ENCODE measurements at regions not wholly inside any gene's neighbourhood (a gene's known extent, or its start where the extent isn't known, plus 50 kb on each side); places are given as distances from the start of the nearest gene placed in this dataset.

GRCh38 chr1:98305362-98305761, 356.2 kb upstream of the SNX7 start:
- no peak overlapping the region for H3K4me3 ChIP-seq (replicated peaks; ENCODE audit: insufficient read depth, low read length)

GRCh38 chr1:98304888-98305287, 356.6 kb upstream of the SNX7 start:
- Histone ChIP-seq H3K27me3 (ENCODE audit: insufficient read depth, poor library complexity, severe bottlenecking) (no peaks in the 10 kb centered on the region), H3K4me3 (replicated peaks; ENCODE audit: insufficient read depth, low read length) (no peak overlapping the region), H3K27ac (replicated peaks) (no peak overlapping the region)
- TF ChIP-seq SPI1 (IDR thresholded peaks at IDR 0.05; ENCODE audit: borderline replicate concordance, low read depth) (no peak), REST (IDR thresholded peaks at IDR 0.05; ENCODE audit: insufficient replicate concordance, low read depth) (no peak), POLR2AphosphoS5 (IDR thresholded peaks at IDR 0.05; ENCODE audit: low read depth) (no peak), GABPA (IDR thresholded peaks at IDR 0.05; ENCODE audit: low read depth) (no peak)
- DNase-seq (ENCODE audit: low read depth in 1 of 2, low spot score in 1 of 2): no peak

More at GRCh38 chr1:98305362-98305761, 356.2 kb upstream of the SNX7 start:
- no peak for TF ChIP-seq CTCF (IDR thresholded peaks at IDR 0.05; ENCODE audit: insufficient read depth, low read length)
- no peak for TF ChIP-seq POLR2AphosphoS5 (IDR thresholded peaks at IDR 0.05; ENCODE audit: low read depth)
- TF ChIP-seq GABPA (IDR thresholded peaks at IDR 0.05; ENCODE audit: low read depth): no peak
- no peak for TF ChIP-seq SPI1 (IDR thresholded peaks at IDR 0.05; ENCODE audit: borderline replicate concordance, low read depth)
- TF ChIP-seq REST (IDR thresholded peaks at IDR 0.05; ENCODE audit: insufficient replicate concordance, low read depth): no peak
- no peak overlapping the region for H3K27ac ChIP-seq (replicated peaks)
- H3K27me3 ChIP-seq (ENCODE audit: insufficient read depth, poor library complexity, severe bottlenecking): no peaks in the 10 kb centered on the region
- DNase-seq (ENCODE audit: low read depth in 1 of 2, low spot score in 1 of 2): no peak

- Histone ChIP-seq H3K27ac (replicated peaks) (no peak overlapping the region), H3K4me3 (replicated peaks; ENCODE audit: insufficient read depth, low read length) (no peak overlapping the region), H3K27me3 (ENCODE audit: insufficient read depth, poor library complexity, severe bottlenecking) (no peaks in the 10 kb centered on the region)
- no peak for DNase-seq (ENCODE audit: low read depth in 1 of 2, low spot score in 1 of 2)
- no peak for TF ChIP-seq CTCF (IDR thresholded peaks at IDR 0.05; ENCODE audit: insufficient read depth, low read length)
- TF ChIP-seq POLR2AphosphoS5 (IDR thresholded peaks at IDR 0.05; ENCODE audit: low read depth): no peak
- TF ChIP-seq SPI1 (IDR thresholded peaks at IDR 0.05; ENCODE audit: borderline replicate concordance, low read depth): no peak
- no peak for TF ChIP-seq REST (IDR thresholded peaks at IDR 0.05; ENCODE audit: insufficient replicate concordance, low read depth)
- no peak for TF ChIP-seq GABPA (IDR thresholded peaks at IDR 0.05; ENCODE audit: low read depth)
Observed at GRCh38 chr1:98299861-98300260, 361.7 kb upstream of the SNX7 start.
